ENCODE measurements at regions not wholly inside any gene's neighbourhood (a gene's known extent, or its start where the extent isn't known, plus 50 kb on each side); places are given as distances from the start of the nearest gene placed in this dataset.

- TF ChIP-seq, protein P1, sequence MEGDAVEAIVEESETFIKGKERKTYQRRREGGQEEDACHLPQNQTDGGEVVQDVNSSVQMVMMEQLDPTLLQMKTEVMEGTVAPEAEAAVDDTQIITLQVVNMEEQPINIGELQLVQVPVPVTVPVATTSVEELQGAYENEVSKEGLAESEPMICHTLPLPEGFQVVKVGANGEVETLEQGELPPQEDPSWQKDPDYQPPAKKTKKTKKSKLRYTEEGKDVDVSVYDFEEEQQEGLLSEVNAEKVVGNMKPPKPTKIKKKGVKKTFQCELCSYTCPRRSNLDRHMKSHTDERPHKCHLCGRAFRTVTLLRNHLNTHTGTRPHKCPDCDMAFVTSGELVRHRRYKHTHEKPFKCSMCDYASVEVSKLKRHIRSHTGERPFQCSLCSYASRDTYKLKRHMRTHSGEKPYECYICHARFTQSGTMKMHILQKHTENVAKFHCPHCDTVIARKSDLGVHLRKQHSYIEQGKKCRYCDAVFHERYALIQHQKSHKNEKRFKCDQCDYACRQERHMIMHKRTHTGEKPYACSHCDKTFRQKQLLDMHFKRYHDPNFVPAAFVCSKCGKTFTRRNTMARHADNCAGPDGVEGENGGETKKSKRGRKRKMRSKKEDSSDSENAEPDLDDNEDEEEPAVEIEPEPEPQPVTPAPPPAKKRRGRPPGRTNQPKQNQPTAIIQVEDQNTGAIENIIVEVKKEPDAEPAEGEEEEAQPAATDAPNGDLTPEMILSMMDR (IDR thresholded peaks at IDR 0.05), result no peak
- no peak for TF ChIP-seq POLR2A (IDR thresholded peaks at IDR 0.05)
Measured at GRCh38 chr10:21249435-21249834, 276.0 kb downstream of the SKIDA1 start.

All from Peyer's patch (tissue), 4 donors.